H1 (cell line): ENCODE measurements at regions not wholly inside any gene's neighbourhood (a gene's known extent, or its start where the extent isn't known, plus 50 kb on each side); places are given as distances from the start of the nearest gene placed in this dataset.

ENCODE experiments used
- CHD7 ChIP-seq: fragments of 300-600 bp; sonication (generic); IDR thresholded peaks from 2 replicates; pipeline ENCODE4 v1.7.1; 2012; ENCODE audit warnings: low read length, moderate library complexity, mild to moderate bottlenecking, inconsistent platforms; ENCODE audit not compliant: insufficient replicate concordance
- E2F6 ChIP-seq: IDR thresholded peaks from 2 replicates; pipeline ENCODE4 v1.6.1; 2012; ENCODE audit warnings: inconsistent platforms

GRCh38 chr7:33685981-33686683 is 219.2 kb upstream of the BMPER start (continued):
- TF ChIP-seq CHD7 (no peak), E2F6 (peak; percentile 91)
